ENCODE measurements at regions not wholly inside any gene's neighbourhood (a gene's known extent, or its start where the extent isn't known, plus 50 kb on each side); places are given as distances from the start of the nearest gene placed in this dataset.

- TF ChIP-seq CTCF (IDR thresholded peaks at IDR 0.05; ENCODE audit: control extremely low read depth, extremely low read depth, low read depth, missing control alignments): no peak
- DNase-seq (ENCODE audit: extremely low spot score): no peak
- ChIA-PET POLR2A (no interaction called here), CTCF (no interaction called here)
These were observed 601.0 kb downstream of the TUSC7 start for GRCh38 chr3:117310536-117310935.

GRCh38 chr3:117314441-117315150 lies 605.0 kb downstream of the TUSC7 start:
- DNase-seq (ENCODE audit: extremely low spot score): no peak
- ChIA-PET CTCF (interaction anchor here (1.2 kb wide), 1 partner anchor 22 kb away, joined by 3 read pairs; no protein-coding TSS in a partner anchor), POLR2A (no interaction called here)
- no peak for TF ChIP-seq CTCF (IDR thresholded peaks at IDR 0.05; ENCODE audit: control extremely low read depth, extremely low read depth, low read depth, missing control alignments)

- ChIA-PET CTCF (no interaction called here), POLR2A (no interaction called here)
- no peak for TF ChIP-seq CTCF (IDR thresholded peaks at IDR 0.05; ENCODE audit: control extremely low read depth, extremely low read depth, low read depth, missing control alignments)
- DNase-seq (ENCODE audit: extremely low spot score): peak; percentile 3
These were observed 613.3 kb downstream of the TUSC7 start for GRCh38 chr3:117322866-117323265.

GRCh38 chr3:117346901-117347300 lies 637.3 kb downstream of the TUSC7 start:
- DNase-seq (ENCODE audit: extremely low spot score): no peak
- POLR2A ChIA-PET: no interaction called here
- TF ChIP-seq CTCF (IDR thresholded peaks at IDR 0.05; ENCODE audit: control extremely low read depth, extremely low read depth, low read depth, missing control alignments): no peak
- CTCF ChIA-PET: no interaction called here

- ChIA-PET CTCF (no interaction called here), POLR2A (no interaction called here)
- no peak for DNase-seq (ENCODE audit: extremely low spot score)
- no peak for TF ChIP-seq CTCF (IDR thresholded peaks at IDR 0.05; ENCODE audit: control extremely low read depth, extremely low read depth, low read depth, missing control alignments)
These were observed 639.3 kb downstream of the TUSC7 start for GRCh38 chr3:117348884-117349283.

- CTCF ChIA-PET: interaction anchor here (1.0 to 1.8 kb wide), 2 partner anchors 9 to 11 kb away, joined by 3 to 7 read pairs; no protein-coding TSS in a partner anchor
These were observed 640.0 kb downstream of the TUSC7 start for GRCh38 chr3:117349566-117349965.

More at GRCh38 chr3:117349566-117349965, 640.0 kb downstream of the TUSC7 start:
- POLR2A ChIA-PET: no interaction called here
- no peak for TF ChIP-seq CTCF (IDR thresholded peaks at IDR 0.05; ENCODE audit: control extremely low read depth, extremely low read depth, low read depth, missing control alignments)
- DNase-seq (ENCODE audit: extremely low spot score): no peak
